ENCODE measurements at regions not wholly inside any gene's neighbourhood (a gene's known extent, or its start where the extent isn't known, plus 50 kb on each side); places are given as distances from the start of the nearest gene placed in this dataset.
"Not testable (repeated sequence)": the region's sequence is repeated elsewhere in the genome, so short reads cannot be mapped to it uniquely, and the experiment has no call there.

DNA sequence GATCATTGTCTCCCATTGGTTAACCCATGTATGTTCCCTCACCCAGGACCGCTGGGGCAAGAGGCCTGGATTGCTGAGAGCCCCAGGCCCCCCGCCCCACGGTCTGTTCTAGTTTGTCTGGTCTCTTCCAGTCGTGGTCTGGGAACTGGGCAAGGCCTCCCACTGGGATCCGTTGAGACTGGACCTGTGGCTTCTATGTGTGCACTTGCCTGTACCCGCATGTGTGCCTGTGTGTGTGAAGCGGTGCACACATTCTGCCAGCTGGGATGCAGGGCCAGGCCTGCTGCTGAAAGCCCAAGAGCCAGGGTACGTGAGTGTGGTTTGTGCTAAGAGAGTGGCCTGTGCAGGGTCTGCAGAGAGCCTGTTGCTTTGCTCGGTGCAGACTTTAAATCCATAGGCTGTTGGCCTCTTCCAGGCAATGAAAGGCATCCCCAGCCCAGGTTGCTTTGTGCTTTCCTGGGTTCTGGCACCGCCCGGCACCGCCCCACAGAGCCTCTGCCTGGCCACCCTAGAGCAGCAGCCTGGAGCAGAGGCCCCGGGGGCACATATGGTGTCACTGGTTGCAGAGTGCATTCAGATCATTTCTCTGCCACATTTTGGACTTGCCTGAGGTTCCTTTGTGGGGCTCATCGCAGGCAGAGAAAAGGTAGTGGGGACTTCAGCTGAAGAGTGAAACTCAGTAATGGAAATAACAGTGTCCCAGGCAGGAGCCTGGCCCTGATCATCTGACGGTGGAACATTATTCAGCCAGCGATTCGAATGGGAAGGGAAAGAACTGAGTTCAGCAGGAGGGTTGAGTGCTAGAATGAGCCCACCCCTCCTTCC lies 215.5 kb downstream of the GLRX3 start:
- no peak for DNase-seq
- no peak for ATAC-seq

DNA sequence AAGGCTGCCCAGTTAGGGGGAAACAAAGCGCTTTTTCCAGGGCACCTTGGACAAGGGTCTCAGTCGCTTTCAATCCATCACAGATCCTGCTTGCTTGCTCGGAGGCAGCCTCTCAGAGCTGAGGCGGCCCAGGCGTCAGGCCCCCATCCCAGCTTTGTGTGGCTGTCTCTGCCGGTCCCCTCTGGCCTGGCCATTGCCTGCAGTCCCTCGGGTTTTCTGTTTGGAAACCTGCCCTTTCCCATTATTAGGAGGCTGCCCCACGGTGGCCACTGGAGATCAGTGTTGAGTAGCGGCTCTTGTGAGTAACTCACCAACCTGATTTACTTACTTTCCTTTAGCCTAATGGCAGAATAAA lies 216.1 kb downstream of the GLRX3 start:
- no peak for ATAC-seq
- DNase-seq, result no peak

- ATAC-seq (no peak), DNase-seq (no peak)
These were observed 217.9 kb downstream of the GLRX3 start for GRCh38 chr10:130353928-130354572.

GRCh38 chr10:130354573-130354954 lies 218.4 kb downstream of the GLRX3 start:
- DNase-seq, result no peak
- no peak for ATAC-seq

- DNase-seq, result no peak
- ATAC-seq, result no peak
These were observed 219.0 kb downstream of the GLRX3 start for GRCh38 chr10:130354976-130355795.

DNA sequence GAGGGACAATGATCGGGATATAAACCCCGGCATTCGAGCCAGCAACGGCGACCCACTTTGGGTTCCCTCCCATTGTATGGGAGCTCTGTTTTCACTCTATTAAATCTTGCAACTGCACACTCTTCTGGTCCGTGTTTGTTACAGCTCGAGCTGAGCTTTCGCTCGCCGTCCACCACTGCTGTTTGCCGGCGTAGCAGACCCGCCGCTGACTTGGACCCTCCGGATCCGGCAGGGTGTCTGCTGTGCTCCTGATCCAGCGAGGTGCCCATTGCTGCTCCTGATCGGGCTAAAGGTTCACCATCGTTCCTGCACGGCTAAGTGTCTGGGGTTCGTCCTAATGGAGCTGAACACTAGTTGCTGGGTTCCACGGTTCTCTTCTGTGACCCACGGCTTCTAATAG lies 220.2 kb downstream of the GLRX3 start:
- not testable (repeated sequence) for ATAC-seq, DNase-seq

DNA sequence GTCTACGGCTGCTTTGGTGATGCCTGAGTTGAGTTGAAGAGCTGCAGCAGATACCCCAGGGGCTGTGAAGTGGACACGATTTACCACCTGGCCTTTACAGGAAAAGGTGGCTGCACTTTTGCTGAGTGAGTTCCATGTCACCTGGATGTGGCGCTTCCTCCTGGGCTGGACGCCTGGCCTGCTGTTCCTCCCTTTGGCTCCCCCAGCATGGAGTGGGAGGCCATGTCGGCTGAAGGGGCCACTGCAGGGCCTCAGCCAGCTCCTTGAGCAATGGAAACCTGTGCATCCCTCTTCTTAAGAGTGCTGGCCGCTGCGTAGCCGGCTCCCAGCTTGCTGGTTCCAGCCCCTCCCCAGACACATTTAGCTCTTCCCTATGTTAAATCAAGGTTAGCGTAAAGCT lies 221.0 kb downstream of the GLRX3 start:
- no peak for DNase-seq

GRCh38 chr10:130357951-130358350 lies 221.8 kb downstream of the GLRX3 start:
- DNase-seq, result no peak
- ATAC-seq, result no peak

More for the DNA sequence above, 221.0 kb downstream of the GLRX3 start:
- ATAC-seq, result no peak

DNA sequence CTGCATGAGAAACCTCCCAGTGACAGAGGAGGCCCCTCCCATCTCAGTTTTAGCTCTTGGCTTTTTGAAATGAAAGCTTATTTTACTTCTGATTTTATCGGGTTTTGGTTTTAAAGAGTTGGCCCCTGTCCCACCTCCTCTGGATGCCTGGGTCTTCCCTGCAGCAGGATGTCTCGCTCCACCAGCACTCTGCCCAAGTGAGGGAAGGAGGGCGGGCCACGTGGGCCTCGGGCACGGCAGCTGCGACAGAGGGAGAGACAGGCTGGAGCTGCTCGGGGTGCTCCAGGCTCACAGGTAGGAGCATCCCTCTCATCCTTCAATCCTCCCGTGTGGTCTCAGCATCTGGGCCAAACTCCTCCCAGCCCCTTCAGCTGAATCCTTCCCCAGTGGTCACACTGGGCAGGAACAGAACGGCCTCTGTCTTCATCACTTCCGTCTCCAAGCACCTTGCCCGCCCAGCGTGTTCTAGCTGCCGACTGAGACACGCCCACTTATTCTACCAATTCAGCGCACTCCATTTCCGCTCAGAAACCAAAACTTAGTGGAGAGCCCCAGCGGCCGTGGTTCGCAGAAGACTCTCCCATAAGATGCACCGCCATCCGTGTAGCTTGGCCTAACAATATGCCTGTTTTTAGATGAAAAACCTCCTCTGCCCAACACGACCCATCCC lies 222.9 kb downstream of the GLRX3 start:
- DNase-seq, result no peak
- no peak for ATAC-seq

DNA sequence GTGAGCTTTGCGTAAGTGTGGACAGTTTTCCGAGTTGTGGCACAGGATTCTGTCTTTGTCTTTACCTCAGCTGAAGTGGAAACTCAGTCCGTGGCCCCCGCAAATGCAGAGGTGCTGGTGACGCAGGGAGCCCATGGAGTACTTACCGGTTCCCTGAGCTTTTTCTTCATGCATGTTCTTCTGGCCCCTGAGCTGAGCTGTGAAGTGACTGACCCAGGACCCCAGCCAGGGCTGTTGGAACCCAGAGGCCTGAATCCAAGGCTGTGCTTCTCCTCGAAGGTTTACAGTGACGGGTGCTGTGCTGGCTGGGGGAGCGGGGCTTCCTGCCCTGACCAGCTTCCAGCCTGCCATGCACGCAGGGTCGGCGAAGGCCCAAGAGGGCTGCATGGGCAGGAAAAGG lies 223.5 kb downstream of the GLRX3 start:
- ATAC-seq (no peak), DNase-seq (no peak)

DNA sequence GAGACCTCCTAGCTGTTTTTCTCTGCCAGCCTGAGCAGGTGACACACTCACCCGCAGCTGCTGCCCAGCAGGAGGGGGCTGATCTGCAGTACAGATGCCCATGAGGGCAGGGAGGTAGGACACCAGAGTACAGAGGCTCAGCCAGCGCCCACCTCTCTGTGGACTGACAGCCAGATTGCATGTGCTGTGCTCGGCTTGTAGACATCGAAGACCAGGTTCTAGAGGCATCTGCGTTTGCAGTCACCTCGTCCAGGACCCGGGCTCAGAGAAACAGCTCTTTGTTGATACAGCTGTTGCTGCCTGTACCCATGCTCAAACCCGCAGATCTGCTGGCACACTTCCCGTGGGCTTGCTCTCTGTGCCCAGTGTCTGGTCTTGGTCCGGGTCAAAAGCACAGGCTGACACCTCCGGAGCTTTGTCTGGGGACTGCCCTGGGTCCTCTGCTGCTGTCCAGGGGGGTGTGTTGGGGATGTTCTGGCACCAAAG lies 224.7 kb downstream of the GLRX3 start:
- DNase-seq (no peak), ATAC-seq (no peak)

GRCh38 chr10:130361351-130362105 lies 225.3 kb downstream of the GLRX3 start:
- ATAC-seq (no peak), DNase-seq (no peak)

- ATAC-seq, result no peak
These were observed 226.1 kb downstream of the GLRX3 start for GRCh38 chr10:130362308-130362761.

DNA sequence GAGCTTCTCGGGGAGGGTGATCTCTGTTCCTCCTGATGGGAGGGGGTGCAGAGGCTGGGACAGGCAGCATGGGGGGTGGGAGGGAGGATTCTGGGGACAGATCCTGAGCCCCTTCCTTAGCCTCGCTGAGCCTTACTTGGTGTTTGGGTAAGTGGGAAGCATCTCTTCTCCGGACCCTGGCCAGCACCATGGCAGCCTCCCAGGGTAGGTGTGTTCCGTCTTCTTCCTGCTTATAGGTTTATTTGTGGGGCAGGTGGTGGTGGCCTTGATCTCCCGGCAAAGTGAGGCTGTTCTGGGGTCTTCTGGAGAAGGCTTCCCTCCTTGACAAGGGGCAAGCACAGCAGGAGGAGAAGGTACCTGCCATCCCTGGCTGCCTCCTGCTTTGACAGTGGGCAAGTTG lies 226.9 kb downstream of the GLRX3 start:
- ATAC-seq (no peak), DNase-seq (no peak)

More at GRCh38 chr10:130362308-130362761, 226.1 kb downstream of the GLRX3 start:
- no peak for DNase-seq

DNA sequence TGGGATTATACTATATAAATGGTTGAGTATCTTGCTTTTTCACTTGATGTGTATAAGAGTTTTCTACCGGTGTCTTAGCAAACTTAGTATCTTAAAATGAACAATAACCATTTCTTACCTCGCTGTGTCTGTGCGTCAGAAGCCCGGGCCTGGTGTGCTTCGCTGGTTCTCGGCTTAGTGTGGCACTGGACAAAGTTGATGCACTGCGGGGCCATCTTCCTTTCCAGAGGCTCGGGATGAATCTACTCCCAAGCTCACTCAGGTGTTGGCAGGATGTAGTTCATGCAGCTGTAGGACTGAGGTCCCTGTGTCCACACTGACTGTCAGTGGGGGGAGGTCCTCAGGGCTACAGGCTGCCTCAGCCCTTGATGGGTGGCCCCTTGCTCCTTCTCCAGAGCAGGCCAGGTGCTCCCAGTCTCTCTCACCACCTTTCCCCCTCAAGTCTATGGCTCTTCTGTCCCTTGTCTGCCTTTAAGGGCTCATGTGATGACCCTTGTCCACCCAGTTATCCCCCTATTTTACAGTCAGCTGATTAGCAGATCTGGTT lies 227.8 kb downstream of the GLRX3 start:
- ATAC-seq, result no peak
- no peak for DNase-seq

DNA sequence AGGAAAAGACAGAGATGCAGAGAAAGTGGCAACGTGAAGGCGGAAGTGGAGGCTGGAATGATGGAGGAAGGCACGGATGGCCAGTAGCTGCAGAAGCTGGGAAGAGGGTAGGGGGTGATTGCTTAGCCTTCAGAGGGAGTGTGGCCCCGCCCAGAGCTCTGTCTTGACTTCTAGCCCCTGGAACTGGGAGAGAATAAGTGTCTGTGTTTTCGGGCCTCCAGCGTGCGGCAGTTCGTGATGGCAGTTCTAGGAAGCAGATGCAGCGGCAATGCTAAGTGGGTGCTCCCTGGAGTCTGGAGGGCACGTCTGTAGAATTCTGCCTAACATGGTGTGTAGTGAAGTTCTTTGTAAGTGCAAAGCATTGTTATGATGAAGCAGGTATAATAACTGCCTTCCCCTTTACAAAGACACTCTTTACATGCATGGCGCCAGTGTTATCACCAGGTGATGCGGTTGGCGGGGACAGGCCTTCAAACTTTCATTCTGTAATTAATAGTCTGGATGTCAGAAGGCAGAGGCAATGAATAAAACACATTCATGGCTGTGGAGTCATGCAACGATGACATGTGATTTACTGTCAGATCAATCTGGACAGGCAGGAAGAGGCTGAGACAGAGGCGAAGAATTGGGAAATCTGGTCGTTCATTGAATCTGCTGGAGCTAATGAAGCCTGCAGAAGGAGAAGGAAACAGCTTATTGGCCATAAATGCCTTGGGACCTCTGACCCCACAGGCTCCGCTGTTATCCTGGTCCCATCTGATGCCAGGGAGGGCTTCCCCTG lies 228.6 kb downstream of the GLRX3 start:
- ATAC-seq (no peak), DNase-seq (no peak)

GRCh38 chr10:130368761-130369560 lies 232.8 kb downstream of the GLRX3 start:
- ATAC-seq (no peak), DNase-seq (no peak)

DNA sequence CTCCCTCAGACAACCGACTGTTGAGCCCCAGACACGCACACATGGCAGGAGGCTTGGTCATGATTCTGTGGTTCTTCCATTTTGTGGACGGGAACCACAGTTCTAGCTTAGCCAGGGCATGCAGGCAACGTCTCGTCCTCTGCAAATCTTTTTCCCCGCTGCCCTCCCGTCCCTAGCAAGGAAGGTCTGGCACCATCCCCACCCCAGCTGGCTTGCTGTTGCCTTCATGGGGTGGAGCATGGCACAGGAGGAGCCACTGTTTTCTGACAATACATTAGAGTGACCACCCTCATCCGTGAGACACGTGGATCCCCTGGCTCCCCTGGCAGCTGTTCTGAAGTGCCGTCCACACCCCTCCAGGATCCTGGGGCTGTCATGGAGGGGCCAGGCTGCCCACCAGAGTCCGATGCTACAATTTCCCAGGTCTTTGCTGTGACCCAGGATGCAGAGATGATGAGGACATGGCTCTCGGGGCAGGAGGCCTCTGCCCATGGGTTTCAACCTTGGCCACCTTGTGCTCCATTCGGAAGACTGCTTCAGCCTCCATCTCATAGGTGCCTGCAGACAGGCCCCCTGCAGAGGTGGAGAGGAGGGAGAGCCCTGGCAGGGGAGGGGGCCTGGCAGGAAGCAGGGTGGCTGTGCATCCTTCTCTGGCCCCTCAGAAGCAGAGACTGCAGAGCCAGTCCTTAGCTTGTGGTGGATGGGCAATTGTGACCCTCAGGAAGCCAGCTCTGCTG lies 233.6 kb downstream of the GLRX3 start:
- no peak for DNase-seq
- no peak for ATAC-seq

GRCh38 chr10:130370721-130371120 lies 234.5 kb downstream of the GLRX3 start:
- DNase-seq (no peak), ATAC-seq (no peak)

All from stimulated activated naive CD8-positive, alpha-beta T cell treated with anti-CD3 and anti-CD28 coated beads, Interleukin-15, Interleukin-2, amounts not matched to agents 100 U/mL and 50 U/mL, for 24 hours (primary cell).